Cerebellar cortex (tissue), 1 donor: ENCODE measurements at regions not wholly inside any gene's neighbourhood (a gene's known extent, or its start where the extent isn't known, plus 50 kb on each side); places are given as distances from the start of the nearest gene placed in this dataset.
"Not testable (repeated sequence)": the region's sequence is repeated elsewhere in the genome, so short reads cannot be mapped to it uniquely, and the experiment has no call there.

Source experiments
- DNase-seq: peaks from one replicate; pipeline ENCODE4 v3.0.0-alpha.2; 2015; ENCODE audit warnings: low spot score

DNA sequence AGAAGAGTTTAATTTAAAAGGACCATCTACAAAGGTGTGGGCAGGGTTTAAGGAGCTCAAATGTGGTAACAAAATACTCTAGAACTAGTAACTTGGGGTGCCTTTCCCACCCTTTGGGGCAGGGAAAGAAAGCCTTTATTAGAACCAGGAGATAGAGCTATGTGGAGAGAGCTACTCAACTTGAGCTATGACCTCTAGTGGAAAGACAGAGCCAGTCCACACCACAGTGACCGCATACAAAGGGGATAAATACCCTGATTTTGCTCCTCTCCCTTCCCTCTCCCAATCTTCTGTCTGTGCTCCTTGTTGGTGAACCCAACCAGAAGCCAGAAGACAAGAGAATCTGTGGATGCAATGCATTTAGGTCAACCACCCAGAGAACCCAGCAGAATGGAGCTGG lies 54.4 kb upstream of the JAK1 start:
- no peak for DNase-seq

DNA sequence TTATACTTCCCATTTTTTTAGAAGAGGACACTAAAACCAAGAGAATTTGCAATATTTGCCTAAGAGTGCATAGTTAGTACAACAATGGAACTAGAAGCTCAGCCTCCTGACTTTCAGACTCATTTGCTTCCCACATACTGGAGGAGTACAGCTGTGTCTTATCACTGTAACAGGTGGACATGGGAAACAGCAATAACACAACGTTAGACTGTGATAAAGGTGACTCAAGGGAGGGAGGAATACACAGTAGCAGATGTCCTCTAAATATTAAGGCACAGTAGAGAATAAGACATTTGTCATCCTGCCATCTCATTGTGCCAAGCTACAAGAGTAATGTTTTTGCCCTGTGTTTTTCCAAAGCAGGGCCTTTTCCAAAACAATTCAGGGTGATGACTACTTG lies 55.4 kb upstream of the JAK1 start:
- peak; percentile 89 for DNase-seq

DNA sequence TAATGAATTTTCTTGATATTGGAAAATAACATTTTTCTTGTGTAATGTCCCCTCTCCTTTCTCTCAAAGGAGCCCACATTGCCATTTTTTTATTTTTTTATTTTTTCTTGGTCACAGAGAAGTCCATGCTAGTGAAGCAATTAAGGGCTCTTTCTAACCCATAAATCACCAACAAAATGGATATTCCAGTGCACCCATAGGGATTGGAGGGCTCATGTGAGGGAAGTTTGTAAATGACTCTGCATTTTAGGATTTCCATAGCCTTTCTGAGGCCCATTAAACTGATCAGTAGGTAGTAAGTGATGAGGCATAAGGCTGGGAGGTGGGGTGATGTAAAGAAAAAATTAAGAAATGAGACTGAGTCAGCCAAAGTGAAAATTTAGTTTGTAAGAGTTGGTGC lies 55.9 kb upstream of the JAK1 start:
- no peak for DNase-seq

GRCh38 chr1:65025794-65026193 lies 59.4 kb upstream of the JAK1 start:
- no peak for DNase-seq

DNA sequence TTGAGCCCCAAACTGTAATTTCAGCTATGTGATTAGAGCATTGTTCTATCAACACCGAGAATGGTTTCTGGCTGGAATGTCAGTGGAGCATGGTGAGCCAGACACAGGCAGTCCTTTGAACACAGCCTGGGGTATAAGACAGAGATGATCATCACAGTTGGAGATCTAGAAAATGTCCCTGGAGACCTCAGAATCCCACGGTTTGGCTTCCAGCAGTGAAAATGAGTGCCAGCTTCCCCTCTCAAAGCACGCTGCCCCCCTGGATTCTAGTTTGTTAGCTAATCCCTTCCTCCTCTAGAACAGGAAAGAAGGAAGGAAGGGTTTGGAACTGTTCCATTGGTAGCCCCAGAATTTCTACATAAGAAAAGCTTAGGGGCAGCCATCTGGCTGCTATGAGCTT lies 59.9 kb upstream of the JAK1 start:
- no peak for DNase-seq

DNA sequence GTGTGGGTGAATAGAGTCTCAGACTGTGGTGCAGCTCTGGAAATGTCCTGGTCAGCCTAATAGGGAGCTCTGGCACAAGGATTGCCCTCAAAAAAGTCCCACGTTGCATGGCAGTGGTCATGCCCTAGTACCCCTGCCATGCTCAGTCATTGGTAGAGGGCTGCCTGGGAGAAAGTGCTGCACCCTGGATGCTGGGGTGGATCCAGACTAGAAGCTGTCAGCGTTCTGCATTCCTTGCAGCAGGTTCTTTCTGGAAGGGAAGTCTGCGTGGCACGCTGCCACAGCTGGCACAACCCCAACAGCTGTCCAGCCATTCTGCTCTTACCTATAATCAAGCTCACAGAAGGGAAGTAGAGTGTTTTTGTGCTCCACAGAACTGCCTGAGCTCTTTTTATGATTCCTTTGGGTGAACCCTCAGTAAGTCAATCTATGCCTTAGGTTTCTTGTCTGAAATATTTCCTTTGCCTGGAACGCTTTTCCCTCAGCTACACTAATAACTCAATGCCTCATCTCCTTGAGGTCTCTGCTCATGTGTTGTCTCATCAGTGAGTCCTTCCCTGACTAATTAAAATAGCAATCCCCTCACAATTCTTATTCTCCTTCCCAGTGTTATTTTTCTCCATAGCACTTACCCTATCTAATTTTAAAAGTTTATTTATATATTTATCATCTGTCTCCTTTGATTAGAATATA lies 61.5 kb upstream of the JAK1 start:
- no peak for DNase-seq

DNA sequence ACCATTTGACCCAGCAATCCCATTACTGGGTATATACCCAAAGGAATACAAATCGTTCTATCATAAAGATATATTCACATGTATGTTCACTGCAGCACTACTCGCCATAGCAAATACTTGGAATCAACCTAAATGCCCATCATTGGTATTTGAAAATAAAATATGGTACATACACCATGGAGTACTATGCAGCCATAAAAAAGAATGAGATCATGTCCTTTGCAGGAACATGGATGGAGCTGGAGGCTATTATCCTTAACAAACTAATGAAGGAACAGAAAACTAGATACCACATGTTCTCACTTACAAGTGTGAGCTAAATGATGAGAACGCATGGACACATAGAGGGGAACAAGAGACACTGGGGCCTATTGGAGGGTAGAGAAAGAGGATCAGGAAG lies 63.1 kb upstream of the JAK1 start:
- DNase-seq: not testable (repeated sequence)

GRCh38 chr1:65034879-65035278 lies 68.5 kb upstream of the JAK1 start:
- DNase-seq: not testable (repeated sequence)

GRCh38 chr1:65036570-65037051 lies 70.3 kb upstream of the JAK1 start:
- no peak for DNase-seq

- no peak for DNase-seq
Observed at GRCh38 chr1:65039066-65039465, 72.7 kb upstream of the JAK1 start.

GRCh38 chr1:65039508-65039907 lies 73.2 kb upstream of the JAK1 start:
- DNase-seq: no peak

DNA sequence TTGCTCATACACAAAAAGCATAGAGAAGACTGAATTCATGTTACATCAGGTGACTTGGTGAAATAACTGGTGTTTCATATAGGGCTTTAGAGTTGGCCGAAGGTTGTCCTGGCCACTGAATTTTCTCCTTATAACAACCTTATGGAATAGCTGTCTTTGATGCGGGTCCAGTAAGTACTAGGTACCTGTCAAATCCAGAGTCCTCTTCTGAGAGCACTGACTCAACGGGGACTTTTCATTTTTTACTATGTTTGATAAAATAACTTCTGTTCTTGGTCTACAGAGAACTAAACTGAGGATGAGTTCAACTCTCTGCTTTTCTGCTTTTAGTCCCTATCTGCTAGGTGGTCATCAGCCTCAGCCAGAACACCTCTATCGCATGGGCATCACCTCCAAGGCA lies 76.1 kb upstream of the JAK1 start:
- no peak for DNase-seq

DNA sequence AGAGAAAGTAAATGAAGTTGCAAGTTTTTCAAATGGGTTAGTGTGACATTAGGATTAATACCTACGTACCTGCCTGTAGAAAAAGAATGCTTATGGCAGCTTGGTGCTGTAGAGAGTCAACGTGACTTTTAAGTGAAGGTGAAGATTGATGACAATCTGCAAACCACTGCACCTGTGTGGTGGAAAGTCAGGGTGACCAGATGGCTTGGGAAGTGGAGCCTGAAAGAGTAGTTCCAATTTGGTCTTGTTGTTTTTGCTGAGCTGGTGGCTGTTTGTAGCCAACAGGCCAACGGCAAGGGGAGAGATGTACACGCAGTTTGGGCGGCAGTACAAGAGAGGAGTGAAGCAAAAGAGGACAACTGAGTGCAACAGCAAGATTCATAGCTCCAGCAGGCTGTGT lies 78.1 kb upstream of the JAK1 start:
- no peak for DNase-seq

DNA sequence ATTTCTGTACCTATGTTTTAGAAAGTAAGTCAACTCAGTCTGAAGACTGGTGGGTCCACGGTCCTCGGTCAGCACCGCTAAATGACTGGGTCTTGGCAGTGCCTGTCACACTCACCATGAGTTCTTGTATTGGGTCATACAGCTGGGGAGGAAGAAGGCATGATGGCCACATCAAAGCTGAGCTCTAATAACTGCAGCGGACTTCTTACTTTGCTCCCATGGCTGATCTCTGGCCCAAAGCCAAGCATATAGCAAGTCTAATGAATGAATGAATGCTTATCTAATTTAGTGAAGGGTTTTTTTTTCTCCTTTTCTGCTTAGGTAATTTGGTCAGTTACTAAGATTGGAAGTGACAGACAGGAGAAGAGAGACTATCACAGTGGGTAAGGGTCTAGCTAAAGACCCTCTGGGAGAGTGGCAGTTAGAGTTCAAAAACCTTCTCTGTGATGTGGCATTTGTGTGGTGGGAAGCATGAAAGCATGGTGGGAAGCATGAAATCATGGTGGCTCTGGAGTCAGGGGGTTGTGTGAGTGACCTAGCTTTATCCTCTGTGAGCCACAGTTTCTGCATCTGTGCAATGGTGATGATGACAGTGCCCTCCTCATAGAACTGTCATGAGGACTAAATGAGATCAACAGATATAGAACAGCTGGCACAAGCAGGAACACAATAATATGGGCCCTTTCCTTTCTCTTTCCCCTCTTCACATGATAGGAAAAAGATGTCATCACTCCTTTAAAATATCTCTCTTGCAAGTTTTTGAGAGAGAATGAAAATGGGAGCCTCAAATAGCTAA lies 78.9 kb upstream of the JAK1 start:
- no peak for DNase-seq

DNA sequence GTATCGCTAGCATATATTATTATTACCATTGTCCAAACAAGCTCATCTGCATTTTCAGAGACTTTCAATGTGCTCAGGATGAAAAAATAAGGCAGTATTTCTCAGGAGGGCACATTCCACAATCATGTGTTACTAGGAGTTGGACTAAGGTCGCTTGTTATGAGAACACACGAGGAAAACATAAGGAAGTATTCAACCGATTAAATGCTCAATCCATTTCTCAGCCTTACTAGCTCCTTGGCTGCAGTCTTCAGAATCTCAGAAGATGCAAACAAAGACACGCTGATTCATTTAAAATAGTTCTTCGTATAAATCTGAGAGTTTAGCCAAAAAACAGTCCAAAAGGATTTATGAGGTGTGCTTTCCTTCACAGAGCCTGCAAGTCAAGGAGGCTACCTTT lies 82.0 kb upstream of the JAK1 start:
- no peak for DNase-seq

- no peak for DNase-seq
Observed at GRCh38 chr1:65049941-65050713, 83.8 kb upstream of the JAK1 start.

DNA sequence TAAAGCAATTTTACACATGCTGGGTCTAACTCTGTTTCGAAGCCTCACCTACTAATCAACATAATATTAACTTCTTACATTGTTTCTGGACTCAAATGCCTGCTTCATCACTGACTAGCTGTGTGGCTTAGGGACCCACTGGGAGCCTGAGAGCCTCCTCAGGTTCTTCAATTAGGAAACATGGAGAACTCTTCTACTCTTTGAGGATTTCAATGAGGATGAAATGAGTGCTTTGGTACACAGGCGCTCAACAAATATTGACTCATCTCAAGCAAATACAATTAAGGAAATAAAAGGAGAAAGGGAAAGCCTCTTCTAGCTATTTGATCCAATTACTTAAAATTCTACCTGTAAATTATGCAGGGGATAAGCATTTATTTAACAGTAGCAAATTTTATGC lies 84.4 kb upstream of the JAK1 start:
- DNase-seq: no peak

DNA sequence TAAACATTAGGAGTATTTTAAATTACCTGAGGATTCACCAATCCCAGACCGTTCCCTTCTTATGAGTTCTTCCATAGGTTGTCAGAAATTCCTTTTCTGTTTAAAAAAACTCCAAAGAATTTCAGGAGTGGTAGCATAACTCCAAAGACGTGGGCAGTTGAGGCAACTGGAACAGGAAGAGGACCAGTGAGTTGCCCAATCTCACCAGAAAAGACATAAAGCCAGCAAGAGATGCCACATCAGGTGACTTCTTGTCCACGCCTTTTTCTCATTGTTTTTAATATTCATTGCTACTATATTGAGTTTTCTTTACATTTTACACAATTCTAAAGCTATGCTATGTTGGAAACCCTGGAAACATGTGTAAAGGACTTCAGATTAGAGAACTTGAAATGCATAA lies 88.1 kb upstream of the JAK1 start:
- DNase-seq: no peak

- DNase-seq: no peak
Observed at GRCh38 chr1:65055747-65056146, 89.4 kb upstream of the JAK1 start.

GRCh38 chr1:65056234-65056633 lies 89.9 kb upstream of the JAK1 start:
- DNase-seq: no peak

- no peak for DNase-seq
Observed at GRCh38 chr1:65056866-65057265, 90.5 kb upstream of the JAK1 start.

DNA sequence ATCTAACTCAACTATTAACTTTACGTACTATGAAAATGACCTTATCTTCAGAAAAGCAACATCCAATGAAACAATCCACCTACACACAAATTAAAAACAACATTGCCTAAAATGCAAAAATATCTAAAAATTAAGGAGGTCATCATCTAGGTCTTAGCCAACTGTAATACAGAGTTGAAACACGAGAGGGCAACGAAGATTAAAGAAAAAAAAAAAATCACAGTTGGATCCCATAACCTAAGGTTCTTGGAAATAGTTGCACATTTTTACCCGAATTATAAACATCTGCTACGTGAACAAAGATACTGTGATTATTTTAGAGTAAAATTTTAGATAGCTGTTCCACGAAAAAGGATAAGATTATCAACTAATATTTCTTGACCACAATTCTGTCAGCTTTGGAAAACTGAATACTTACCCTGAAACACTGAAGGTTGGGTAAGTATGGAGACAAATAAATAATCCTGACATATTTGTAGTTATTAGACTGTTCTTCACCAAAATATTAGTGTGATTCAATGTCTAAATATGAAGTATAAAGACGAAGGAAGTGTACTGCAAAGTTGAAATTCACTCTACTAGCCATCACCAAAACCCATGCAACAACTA lies 88.0 kb upstream of the AK4 start:
- DNase-seq: peak; percentile 68
